Epithelial cell of esophagus (primary cell): ENCODE measurements at regions not wholly inside any gene's neighbourhood (a gene's known extent, or its start where the extent isn't known, plus 50 kb on each side); places are given as distances from the start of the nearest gene placed in this dataset.

Experiments used
- DNase-seq: peaks from one replicate; pipeline ENCODE4 v3.0.0; 2010; ENCODE audit warnings: low read depth
- H3K4me3 ChIP-seq: 2 replicates; pipeline ENCODE4 v1.5.1; 2011; ENCODE audit warnings: mild to moderate bottlenecking, low read length, control low read depth
- TF ChIP-seq, protein P1 (sequence below): IDR thresholded peaks from 2 replicates; pipeline ENCODE4 v1.5.1; 2011; ENCODE audit warnings: low read depth, mild to moderate bottlenecking, low read length, control low read depth, inconsistent platforms; ENCODE audit not compliant: insufficient read depth; ENCODE audit errors: missing control alignments

DNA sequence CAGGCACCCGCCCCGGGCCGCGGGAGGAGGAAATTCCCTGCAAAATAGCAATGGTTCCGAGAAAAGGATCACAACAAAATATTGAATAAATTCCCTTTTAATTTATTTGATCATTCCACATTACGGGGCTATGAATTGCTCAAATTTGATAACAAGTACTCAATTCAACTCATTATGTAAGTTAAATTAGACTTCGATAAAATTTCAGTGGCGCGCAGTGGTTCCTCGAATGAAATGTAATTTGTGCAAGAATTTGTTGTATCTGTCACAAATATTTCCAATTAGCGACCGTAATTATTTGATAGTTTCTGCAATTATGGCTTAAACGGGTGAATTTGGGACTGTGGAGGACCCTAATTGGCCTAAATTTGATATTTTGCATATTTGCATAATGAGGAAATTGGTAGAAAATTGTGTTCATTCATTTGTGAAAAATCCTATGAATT lies 76.0 kb upstream of the TBCA start:
- TF ChIP-seq, protein P1, sequence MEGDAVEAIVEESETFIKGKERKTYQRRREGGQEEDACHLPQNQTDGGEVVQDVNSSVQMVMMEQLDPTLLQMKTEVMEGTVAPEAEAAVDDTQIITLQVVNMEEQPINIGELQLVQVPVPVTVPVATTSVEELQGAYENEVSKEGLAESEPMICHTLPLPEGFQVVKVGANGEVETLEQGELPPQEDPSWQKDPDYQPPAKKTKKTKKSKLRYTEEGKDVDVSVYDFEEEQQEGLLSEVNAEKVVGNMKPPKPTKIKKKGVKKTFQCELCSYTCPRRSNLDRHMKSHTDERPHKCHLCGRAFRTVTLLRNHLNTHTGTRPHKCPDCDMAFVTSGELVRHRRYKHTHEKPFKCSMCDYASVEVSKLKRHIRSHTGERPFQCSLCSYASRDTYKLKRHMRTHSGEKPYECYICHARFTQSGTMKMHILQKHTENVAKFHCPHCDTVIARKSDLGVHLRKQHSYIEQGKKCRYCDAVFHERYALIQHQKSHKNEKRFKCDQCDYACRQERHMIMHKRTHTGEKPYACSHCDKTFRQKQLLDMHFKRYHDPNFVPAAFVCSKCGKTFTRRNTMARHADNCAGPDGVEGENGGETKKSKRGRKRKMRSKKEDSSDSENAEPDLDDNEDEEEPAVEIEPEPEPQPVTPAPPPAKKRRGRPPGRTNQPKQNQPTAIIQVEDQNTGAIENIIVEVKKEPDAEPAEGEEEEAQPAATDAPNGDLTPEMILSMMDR: no peak
- no peak for DNase-seq
- H3K4me3 ChIP-seq: peak overlapping the region; percentile 24

GRCh38 chr5:77851176-77852067 lies 75.3 kb upstream of the TBCA start:
- DNase-seq: no peak
- TF ChIP-seq, protein P1: no peak
- peak overlapping the region; percentile 38 for H3K4me3 ChIP-seq

GRCh38 chr5:77850536-77851175 lies 74.5 kb upstream of the TBCA start:
- TF ChIP-seq, protein P1: no peak
- no peak overlapping the region for H3K4me3 ChIP-seq
- no peak for DNase-seq

GRCh38 chr5:77849308-77849900 lies 73.3 kb upstream of the TBCA start:
- no peak for DNase-seq
- no peak overlapping the region for H3K4me3 ChIP-seq
- TF ChIP-seq, protein P1: no peak

GRCh38 chr5:77847814-77848290 lies 71.7 kb upstream of the TBCA start:
- no peak for DNase-seq
- TF ChIP-seq, protein P1: no peak
- no peak overlapping the region for H3K4me3 ChIP-seq

DNA sequence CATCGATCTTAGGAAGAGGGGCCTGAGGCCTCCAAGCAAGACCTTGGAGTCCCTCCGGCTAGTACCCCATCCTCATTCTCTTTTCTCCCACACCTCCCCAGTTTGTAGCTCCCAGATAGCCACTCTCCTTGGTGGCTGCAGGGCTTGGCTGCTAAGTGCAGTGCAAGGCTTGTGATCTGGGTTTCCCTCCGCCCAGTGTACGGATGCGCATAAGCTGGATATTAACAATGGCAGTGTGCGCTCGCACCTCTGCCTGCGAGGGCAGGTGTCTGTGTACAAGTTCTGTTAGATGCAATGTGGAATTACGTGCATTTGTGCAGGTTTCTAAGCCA lies 71.0 kb upstream of the TBCA start:
- TF ChIP-seq, protein P1: no peak
- H3K4me3 ChIP-seq: no peak overlapping the region
- no peak for DNase-seq
